H1 (cell line): ENCODE measurements at regions not wholly inside any gene's neighbourhood (a gene's known extent, or its start where the extent isn't known, plus 50 kb on each side); places are given as distances from the start of the nearest gene placed in this dataset.

Experiments used
- CTCF ChIA-PET: fragments of 300-600 bp; sonication (Branson Sonifier 250); formaldehyde crosslinking; loops from one replicate; lab custom pipeline; 2021; ENCODE audit not compliant: partially characterized antibody; lab: Charles Lee
- POLR2A ChIA-PET: fragments of 300-600 bp; sonication (Branson Sonifier 250); formaldehyde crosslinking; loops from one replicate; lab custom pipeline; 2021; ENCODE audit warnings: inconsistent platforms; ENCODE audit not compliant: partially characterized antibody; lab: Charles Lee
- DNase-seq, 2 experiments: peaks; one replicate each; pipeline versions ENCODE4 v3.0.0 to v3.0.0-alpha.2; 2010 to 2022; ENCODE audit warnings: low spot score in 2 of 2, low read depth in 1 of 2, mixed read lengths in 1 of 2
- FAIRE-seq: peaks from 2 replicates; lab custom pipeline; 2011; peaks lifted over from hg19 to GRCh38; lab: Jason Lieb, UNC
- H2AFZ ChIP-seq: 2 replicates; pipeline ENCODE4 v1.8.1; 2012; ENCODE audit warnings: low read length, inconsistent platforms
- H2AK5ac ChIP-seq: 2 replicates; pipeline ENCODE4 v1.6.1; 2013; ENCODE audit warnings: low read depth, low read length
- H2BK120ac ChIP-seq: replicated peaks from 2 replicates; pipeline ENCODE3; 2013; ENCODE audit warnings: low read depth, low read length, inconsistent platforms
- H2BK12ac ChIP-seq: 2 replicates; pipeline ENCODE4 v1.6.1; 2013; ENCODE audit warnings: low read depth, low read length
- H2BK15ac ChIP-seq: 2 replicates; pipeline ENCODE4 v1.6.1; 2013; ENCODE audit warnings: low read length
- H2BK20ac ChIP-seq: 2 replicates; pipeline ENCODE4 v1.6.1; 2013; ENCODE audit warnings: low read length
- H2BK5ac ChIP-seq: 2 replicates; pipeline ENCODE4 v1.6.1; 2013; ENCODE audit warnings: low read depth, low read length
- H3K14ac ChIP-seq: 2 replicates; pipeline ENCODE4 v1.6.1; 2013; ENCODE audit warnings: inconsistent platforms; ENCODE audit not compliant: insufficient read length
- H3K18ac ChIP-seq: 2 replicates; pipeline ENCODE4 v1.6.1; 2013; ENCODE audit warnings: low read length; ENCODE audit errors: extremely low read depth
- H3K23ac ChIP-seq: 2 replicates; pipeline ENCODE4 v1.6.1; 2013; ENCODE audit warnings: inconsistent platforms; ENCODE audit not compliant: insufficient read length
- H3K23me2 ChIP-seq: 2 replicates; pipeline ENCODE4 v1.6.1; 2013; ENCODE audit warnings: low read depth, low read length
- H3K27ac ChIP-seq: 2 replicates; pipeline ENCODE4 v1.6.1; 2011; ENCODE audit warnings: low read depth, low read length, inconsistent platforms
- H3K27me3 ChIP-seq, 4 experiments: replicated peaks in 1 of 4; 1 replicate in 1 of 4; 2 replicates in 3 of 4; pipeline versions ENCODE4 v1.6.1 to v1.8.1; 2011 to 2013; ENCODE audit warnings: low read length in 3 of 4, mild to moderate bottlenecking in 3 of 4, inconsistent platforms in 2 of 4, mixed read lengths in 2 of 4, moderate library complexity in 1 of 4; ENCODE audit not compliant: control insufficient read depth in 3 of 4, insufficient read depth in 3 of 4; ENCODE audit errors: extremely low read depth in 1 of 4
- H3K36me3 ChIP-seq, 4 experiments: 2 replicates each; pipeline versions ENCODE4 v1.6.1 to v1.8.1; 2011 to 2013; ENCODE audit warnings: mild to moderate bottlenecking in 4 of 4, low read length in 3 of 4, moderate library complexity in 2 of 4, control low read depth in 1 of 4, inconsistent platforms in 1 of 4; ENCODE audit not compliant: insufficient read depth in 4 of 4, control insufficient read depth in 2 of 4
- H3K4ac ChIP-seq: replicated peaks from 2 replicates; pipeline ENCODE3; 2013; ENCODE audit warnings: low read length, low read depth, mixed read lengths, inconsistent platforms; ENCODE audit not compliant: insufficient read length
- H3K4me1 ChIP-seq, 4 experiments: replicated peaks in 1 of 4; 1 replicate in 1 of 4; 2 replicates in 3 of 4; pipeline versions ENCODE4 v1.6.1 to v1.8.1; 2011 to 2013; ENCODE audit warnings: low read length in 3 of 4, inconsistent platforms in 2 of 4, mixed read lengths in 1 of 4; ENCODE audit not compliant: insufficient read depth in 4 of 4, control insufficient read depth in 3 of 4
- H3K4me2 ChIP-seq, 2 experiments: 2 replicates each; pipeline versions ENCODE4 v1.6.1 to v1.8.1; 2011 to 2013; ENCODE audit warnings: low read depth in 2 of 2, low read length in 2 of 2, control low read depth in 1 of 2, inconsistent platforms in 1 of 2, mild to moderate bottlenecking in 1 of 2; ENCODE audit not compliant: insufficient read depth in 1 of 2
- H3K4me3 ChIP-seq, 4 experiments: fragments of 200-600, 300-600 bp in 1 of 4; sonication (generic), shearing (Covaris generic), sonication (Bioruptor Twin) in 1 of 4; 2 replicates each; pipeline versions ENCODE4 v1.5.1 to v1.8.1; 2011 to 2016; ENCODE audit warnings: low read length in 4 of 4, low read depth in 3 of 4, control low read depth in 2 of 4, inconsistent platforms in 2 of 4, mild to moderate bottlenecking in 2 of 4, mixed read lengths in 1 of 4, moderate library complexity in 1 of 4; ENCODE audit not compliant: insufficient read depth in 2 of 4; ENCODE audit errors: extremely low read depth in 1 of 4
- H3K56ac ChIP-seq: replicated peaks from 2 replicates; pipeline ENCODE3; 2013; ENCODE audit warnings: low read depth, mild to moderate bottlenecking, mixed read lengths, low read length, inconsistent platforms; ENCODE audit not compliant: insufficient read length
- H3K79me1 ChIP-seq: 2 replicates; pipeline ENCODE4 v1.6.1; 2013; ENCODE audit warnings: low read depth, low read length, control low read depth
- H3K79me2 ChIP-seq, 2 experiments: 2 replicates each; pipeline versions ENCODE4 v1.6.1 to v1.8.1; 2012 to 2013; ENCODE audit warnings: low read length in 2 of 2, mild to moderate bottlenecking in 2 of 2, inconsistent platforms in 1 of 2; ENCODE audit not compliant: insufficient read depth in 2 of 2, control insufficient read depth in 1 of 2
- H3K9ac ChIP-seq, 4 experiments: replicated peaks in 1 of 4; 1 replicate in 1 of 4; 2 replicates in 3 of 4; pipeline versions ENCODE4 v1.6.1 to v1.8.1; 2011 to 2013; ENCODE audit warnings: low read depth in 3 of 4, low read length in 3 of 4, control low read depth in 2 of 4, mild to moderate bottlenecking in 2 of 4, moderate library complexity in 2 of 4, inconsistent platforms in 1 of 4; ENCODE audit errors: extremely low read depth in 1 of 4
- H3K9me3 ChIP-seq, 2 experiments: 2 replicates each; pipeline versions ENCODE4 v1.6.1 to v1.8.1; 2012 to 2013; ENCODE audit warnings: mild to moderate bottlenecking in 2 of 2, moderate library complexity in 2 of 2, control low read depth in 1 of 2, inconsistent platforms in 1 of 2, low read depth in 1 of 2, low read length in 1 of 2, mixed read lengths in 1 of 2; ENCODE audit not compliant: insufficient read depth in 2 of 2
- H4K20me1 ChIP-seq, 2 experiments: replicated peaks in 1 of 2; 2 replicates each; pipeline versions ENCODE3 to v1.8.1; 2011 to 2013; ENCODE audit warnings: inconsistent platforms in 2 of 2, low read length in 2 of 2, mild to moderate bottlenecking in 1 of 2; ENCODE audit not compliant: insufficient read depth in 2 of 2, control insufficient read depth in 1 of 2
- H4K5ac ChIP-seq: 2 replicates; pipeline ENCODE4 v1.6.1; 2013; ENCODE audit warnings: low read length, low read depth, mixed read lengths, inconsistent platforms; ENCODE audit not compliant: insufficient read length
- H4K8ac ChIP-seq: 2 replicates; pipeline ENCODE4 v1.8.0; 2013; ENCODE audit warnings: mild to moderate bottlenecking, moderate library complexity, low read length, inconsistent platforms; ENCODE audit not compliant: insufficient read depth; ENCODE audit errors: extremely low read depth
- H4K91ac ChIP-seq: replicated peaks from 2 replicates; pipeline ENCODE3; 2013; ENCODE audit warnings: low read length, mixed read lengths, inconsistent platforms; ENCODE audit not compliant: insufficient read length
- RAD21 ChIP-seq, 2 experiments: IDR thresholded peaks in 1 of 2; conservative IDR thresholded peaks in 1 of 2; 2 replicates each; pipeline ENCODE4 v1.6.1; 2011; ENCODE audit warnings: low read depth in 2 of 2, low read length in 2 of 2, improper control_type of control experiment in 1 of 2, inconsistent platforms in 1 of 2, mild to moderate bottlenecking in 1 of 2, moderate library complexity in 1 of 2
- TCF12 ChIP-seq: IDR thresholded peaks from 2 replicates; pipeline ENCODE4 v1.6.1; 2011; ENCODE audit warnings: low read depth, mild to moderate bottlenecking, low read length
- TEAD4 ChIP-seq: IDR thresholded peaks from 2 replicates; pipeline ENCODE4 v1.6.1; 2012; ENCODE audit warnings: low read depth, low read length, inconsistent platforms, mixed read lengths
- WGBS, 2 experiments: shearing (Covaris generic) in 1 of 2; methylation state at CpG; one replicate each; pipeline versions ENCODE4 v1.1.6 to v1.1.7; 2013 to 2015; ENCODE audit warnings: low lambda C conversion rate in 2 of 2, mixed read lengths in 2 of 2, inconsistent platforms in 1 of 2, low coverage in 1 of 2, missing lambda C conversion rate in 1 of 2; ENCODE audit not compliant: insufficient replicate concordance in 2 of 2, insufficient coverage in 1 of 2, insufficient read length in 1 of 2; ENCODE audit errors: extremely low coverage in 1 of 2, missing lambda C conversion rate in 1 of 2; 5-methylcytosine and 5-hydroxymethylcytosine counted together
- TF ChIP-seq, protein P1 (sequence below), 3 experiments: IDR thresholded peaks; 1 replicate in 2 of 3; 2 replicates in 1 of 3; pipeline versions ENCODE4 v1.5.1 to v1.6.1; 2011; ENCODE audit warnings: low read length in 3 of 3, mild to moderate bottlenecking in 3 of 3, inconsistent platforms in 2 of 3, low read depth in 1 of 3, moderate library complexity in 1 of 3; ENCODE audit not compliant: insufficient read depth in 1 of 3; ENCODE audit errors: control extremely low read depth in 1 of 3

DNA sequence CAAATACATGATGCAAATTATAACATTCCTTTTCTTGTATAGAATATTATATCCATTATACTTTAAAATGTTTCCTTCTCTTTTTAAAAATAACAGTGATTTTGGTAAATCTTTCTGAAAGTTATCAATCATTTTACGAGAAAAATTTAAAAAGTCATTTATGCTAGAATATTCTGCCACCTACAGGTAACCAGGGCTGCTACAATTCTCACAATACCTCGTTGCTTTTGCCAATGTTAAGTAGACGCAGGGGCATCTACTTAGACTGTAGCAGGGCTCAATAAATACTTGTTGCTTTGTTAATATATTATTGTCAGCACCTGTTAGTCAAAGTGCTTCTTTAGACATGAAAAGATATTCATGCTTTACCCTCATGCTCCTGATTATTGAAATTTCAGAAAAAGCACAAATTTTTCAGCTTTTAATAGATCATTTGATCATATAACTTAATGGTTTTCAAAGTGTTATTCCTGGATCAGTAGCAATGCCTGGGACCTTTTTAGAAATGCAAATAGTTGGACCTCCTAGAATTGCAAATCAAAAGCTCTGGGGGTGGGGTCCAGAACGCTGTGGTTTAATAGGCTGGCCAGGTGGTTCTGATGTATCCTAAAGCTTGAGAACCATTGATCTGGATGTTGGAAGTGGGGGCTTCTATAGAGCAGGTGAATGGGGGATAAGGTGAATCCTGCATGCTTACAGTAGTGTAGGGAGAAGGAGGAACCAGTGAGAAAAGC is 223.6 kb upstream of the PDZRN3 start:
- H4K5ac ChIP-seq, result no peak overlapping the region
- H2BK120ac ChIP-seq, result no peak overlapping the region
- no peak overlapping the region for H4K91ac ChIP-seq
- H3K79me2 ChIP-seq, result no peaks in the 10 kb centered on the region
- no peak for DNase-seq
- H2AFZ ChIP-seq, result no peak overlapping the region
- H3K27me3 ChIP-seq, result no peaks in the 10 kb centered on the region
- H3K4me2 ChIP-seq, result no peak overlapping the region
- no peak overlapping the region for H3K9ac ChIP-seq
- no peak overlapping the region for H4K8ac ChIP-seq
- H3K18ac ChIP-seq, result no peak overlapping the region
- H3K27ac ChIP-seq, result no peak overlapping the region
- 42% methylated on average over 4 of the region's 4 CpGs; no CpG with 5 or more reads in 1 of the 2 experiments for WGBS, 2 experiments
- H2BK5ac ChIP-seq, result no peak overlapping the region
- H3K9me3 ChIP-seq, result no peaks in the 10 kb centered on the region
- no peak overlapping the region for H3K4me3 ChIP-seq
- no peaks in the 10 kb centered on the region for H3K79me1 ChIP-seq
- H3K4ac ChIP-seq, result no peak overlapping the region
- ChIA-PET POLR2A (no interaction called here), CTCF (interaction anchor here (0.6 to 2.4 kb wide), 33 partner anchors 8 to 686 kb away, joined by 3 to 13 read pairs (median 4); partner anchors contain the start of gene PDZRN3)
- no peak overlapping the region for H3K23ac ChIP-seq
- H4K20me1 ChIP-seq, result no peaks in the 10 kb centered on the region
- H2BK15ac ChIP-seq, result no peak overlapping the region
- no peaks in the 10 kb centered on the region for H3K36me3 ChIP-seq
- TF ChIP-seq, protein P1, sequence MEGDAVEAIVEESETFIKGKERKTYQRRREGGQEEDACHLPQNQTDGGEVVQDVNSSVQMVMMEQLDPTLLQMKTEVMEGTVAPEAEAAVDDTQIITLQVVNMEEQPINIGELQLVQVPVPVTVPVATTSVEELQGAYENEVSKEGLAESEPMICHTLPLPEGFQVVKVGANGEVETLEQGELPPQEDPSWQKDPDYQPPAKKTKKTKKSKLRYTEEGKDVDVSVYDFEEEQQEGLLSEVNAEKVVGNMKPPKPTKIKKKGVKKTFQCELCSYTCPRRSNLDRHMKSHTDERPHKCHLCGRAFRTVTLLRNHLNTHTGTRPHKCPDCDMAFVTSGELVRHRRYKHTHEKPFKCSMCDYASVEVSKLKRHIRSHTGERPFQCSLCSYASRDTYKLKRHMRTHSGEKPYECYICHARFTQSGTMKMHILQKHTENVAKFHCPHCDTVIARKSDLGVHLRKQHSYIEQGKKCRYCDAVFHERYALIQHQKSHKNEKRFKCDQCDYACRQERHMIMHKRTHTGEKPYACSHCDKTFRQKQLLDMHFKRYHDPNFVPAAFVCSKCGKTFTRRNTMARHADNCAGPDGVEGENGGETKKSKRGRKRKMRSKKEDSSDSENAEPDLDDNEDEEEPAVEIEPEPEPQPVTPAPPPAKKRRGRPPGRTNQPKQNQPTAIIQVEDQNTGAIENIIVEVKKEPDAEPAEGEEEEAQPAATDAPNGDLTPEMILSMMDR (IDR thresholded peaks at IDR 0.05; ENCODE audit: control extremely low read depth in 1 of 3, insufficient read depth in 1 of 3, low read depth in 1 of 3, low read length in 3 of 3), result peak in 2 of 3 experiments; percentile 36 to 56; a peak in 2 of 4 replicates
- TF ChIP-seq TCF12, result no peak
- no peak for TF ChIP-seq TEAD4
- peak; percentile 65 to 67 for TF ChIP-seq RAD21 (IDR thresholded peaks at IDR 0.05 in 1 of 2, conservative IDR thresholded peaks at IDR 0.05 in 1 of 2; ENCODE audit: low read depth in 2 of 2, low read length in 2 of 2)
- no peaks in the 10 kb centered on the region for H3K23me2 ChIP-seq
- no peak overlapping the region for H3K56ac ChIP-seq
- no peak overlapping the region for H2BK12ac ChIP-seq
- H3K14ac ChIP-seq, result no peak overlapping the region
- H2BK20ac ChIP-seq, result no peak overlapping the region
- FAIRE-seq, result peak; percentile 68
- no peak overlapping the region for H2AK5ac ChIP-seq
- H3K4me1 ChIP-seq, result peaks cover 0 to 4% (median 0%) of the 10 kb centered on the region in 4 experiments; a peak in 1 of 7 replicates
